K562 (cell line): ENCODE measurements at regions not wholly inside any gene's neighbourhood (a gene's known extent, or its start where the extent isn't known, plus 50 kb on each side); places are given as distances from the start of the nearest gene placed in this dataset.

Experiments used
- ATF1 ChIP-seq, 2 experiments: fragments of 450-650 bp in 1 of 2; IDR thresholded peaks; 2 replicates each; pipeline ENCODE4 v1.6.1; 2016; ENCODE audit warnings: missing compliant biosample characterization in 1 of 2, missing genetic modification characterization in 1 of 2
- CBX2 ChIP-seq: fragments of 200-600 bp; sonication (generic); IDR thresholded peaks from one replicate; pipeline ENCODE4 v1.6.1; 2012; ENCODE audit warnings: mild to moderate bottlenecking, low read length, inconsistent platforms; ENCODE audit not compliant: insufficient read depth, poor library complexity, severe bottlenecking
- COPS2 ChIP-seq: fragments of 450-650 bp; conservative IDR thresholded peaks from 2 replicates; pipeline ENCODE4 v1.6.1; 2016; ENCODE audit warnings: mild to moderate bottlenecking, moderate library complexity
- E2F8 ChIP-seq: fragments of 450-650 bp; IDR thresholded peaks from 2 replicates; pipeline ENCODE4 v1.7.1; 2018; ENCODE audit warnings: mild to moderate bottlenecking, low read depth; ENCODE audit not compliant: partially characterized antibody
- FOXK1 ChIP-seq: sonication (generic); formaldehyde crosslinking; IDR thresholded peaks from 2 replicates; pipeline ENCODE4 v1.8.0; 2022; ENCODE audit warnings: missing genetic modification reagents, mild to moderate bottlenecking, borderline replicate concordance
- GTF2F1 ChIP-seq: IDR thresholded peaks from 2 replicates; pipeline ENCODE4 v1.6.1; 2011; ENCODE audit warnings: low read depth, low read length, improper control_type of control experiment
- JUNB ChIP-seq: fragments of 450-650 bp; formaldehyde crosslinking; conservative IDR thresholded peaks from 2 replicates; pipeline ENCODE4 v1.4.0; 2020; ENCODE audit warnings: mild to moderate bottlenecking
- MCM3 ChIP-seq: fragments of 450-650 bp; IDR thresholded peaks from 2 replicates; pipeline ENCODE4 v1.6.1; 2016
- PTTG1 ChIP-seq: fragments of 450-650 bp; IDR thresholded peaks from 2 replicates; pipeline ENCODE4 v1.6.1; 2016; ENCODE audit warnings: low read depth, mild to moderate bottlenecking, missing genetic modification characterization, missing compliant biosample characterization
- SMAD1 ChIP-seq: fragments of 150-350 bp; IDR thresholded peaks from 2 replicates; pipeline ENCODE4 v1.6.1; 2014; ENCODE audit warnings: low read length, low read depth; ENCODE audit not compliant: partially characterized antibody
- XRCC3 ChIP-seq: fragments of 450-650 bp; IDR thresholded peaks from 2 replicates; pipeline ENCODE4 v1.6.1; 2017; ENCODE audit warnings: mild to moderate bottlenecking, moderate library complexity
- ZBTB17 ChIP-seq: fragments of 450-650 bp; formaldehyde crosslinking; IDR thresholded peaks from 2 replicates; pipeline ENCODE4 v1.4.0; 2020; ENCODE audit warnings: mild to moderate bottlenecking
- ZEB2 ChIP-seq: fragments of 450-650 bp; IDR thresholded peaks from 2 replicates; pipeline ENCODE4 v1.6.1; 2016
- ZNF445 ChIP-seq: fragments of 250-450 bp; sonication (Bioruptor Pico); IDR thresholded peaks from 2 replicates; pipeline ENCODE4 v1.4.0; 2020; ENCODE audit warnings: low read depth, mild to moderate bottlenecking, moderate library complexity
- ZNF518B ChIP-seq: fragments of 250-450 bp; sonication (Bioruptor Pico); IDR thresholded peaks from 2 replicates; pipeline ENCODE4 v1.5.0; 2021; ENCODE audit warnings: mild to moderate bottlenecking, moderate library complexity
- ZNF699 ChIP-seq: fragments of 250-450 bp; sonication (Bioruptor Pico); IDR thresholded peaks from 2 replicates; pipeline ENCODE4 v1.8.0; 2021; ENCODE audit warnings: mild to moderate bottlenecking, moderate library complexity; ENCODE audit not compliant: insufficient replicate concordance
- TF ChIP-seq, protein P1 (sequence below): fragments of 250-450 bp; sonication (Bioruptor Pico); IDR thresholded peaks from 2 replicates; pipeline ENCODE4 v1.8.0; 2021; ENCODE audit warnings: borderline replicate concordance, mild to moderate bottlenecking, moderate library complexity; ENCODE audit not compliant: poor library complexity, severe bottlenecking
- TF ChIP-seq, protein P2 (sequence below): fragments of 250-450 bp; sonication (Bioruptor Pico); IDR thresholded peaks from 2 replicates; pipeline ENCODE4 v1.8.0; 2021; ENCODE audit warnings: mild to moderate bottlenecking, moderate library complexity

- TF ChIP-seq, protein P1, sequence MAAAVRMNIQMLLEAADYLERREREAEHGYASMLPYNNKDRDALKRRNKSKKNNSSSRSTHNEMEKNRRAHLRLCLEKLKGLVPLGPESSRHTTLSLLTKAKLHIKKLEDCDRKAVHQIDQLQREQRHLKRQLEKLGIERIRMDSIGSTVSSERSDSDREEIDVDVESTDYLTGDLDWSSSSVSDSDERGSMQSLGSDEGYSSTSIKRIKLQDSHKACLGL (CRISPR knock-in tag) = no peak
- TF ChIP-seq ZEB2 (no peak), XRCC3 (no peak), SMAD1 (peak; percentile 87), FOXK1 (CRISPR knock-in tag) (no peak), ZNF699 (CRISPR knock-in tag) (no peak), MCM3 (no peak), GTF2F1 (no peak), ZNF518B (CRISPR knock-in tag) (no peak), CBX2 (no peak), E2F8 (peak; percentile 49), ATF1 (CRISPR knock-in tag; IDR thresholded peaks at IDR 0.05) (no peak), ATF1 (tag; IDR thresholded peaks at IDR 0.05) (peak; percentile 13; the same call in 1 of the 2 replicates), ZBTB17 (CRISPR knock-in tag) (peak; percentile 23; the same call in 1 of the 2 replicates), JUNB (CRISPR knock-in tag) (no peak), ZNF445 (CRISPR knock-in tag) (no peak), COPS2 (no peak), PTTG1 (tag) (no peak; the same call in 1 of the 2 replicates)
- TF ChIP-seq, protein P2, sequence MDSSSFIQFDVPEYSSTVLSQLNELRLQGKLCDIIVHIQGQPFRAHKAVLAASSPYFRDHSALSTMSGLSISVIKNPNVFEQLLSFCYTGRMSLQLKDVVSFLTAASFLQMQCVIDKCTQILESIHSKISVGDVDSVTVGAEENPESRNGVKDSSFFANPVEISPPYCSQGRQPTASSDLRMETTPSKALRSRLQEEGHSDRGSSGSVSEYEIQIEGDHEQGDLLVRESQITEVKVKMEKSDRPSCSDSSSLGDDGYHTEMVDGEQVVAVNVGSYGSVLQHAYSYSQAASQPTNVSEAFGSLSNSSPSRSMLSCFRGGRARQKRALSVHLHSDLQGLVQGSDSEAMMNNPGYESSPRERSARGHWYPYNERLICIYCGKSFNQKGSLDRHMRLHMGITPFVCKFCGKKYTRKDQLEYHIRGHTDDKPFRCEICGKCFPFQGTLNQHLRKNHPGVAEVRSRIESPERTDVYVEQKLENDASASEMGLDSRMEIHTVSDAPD (CRISPR knock-in tag) = no peak
Measured at GRCh38 chr6:146883640-146884531, 285.1 kb downstream of the ADGB start (continued).
